GM19324 (cell line): ENCODE measurements at regions not wholly inside any gene's neighbourhood (a gene's known extent, or its start where the extent isn't known, plus 50 kb on each side); places are given as distances from the start of the nearest gene placed in this dataset.

Experiments used
- ATAC-seq: cut with Tn5 transposase; IDR thresholded peaks from one replicate; pipeline ENCODE4 v1.9.1; 2021; ENCODE audit warnings: mild to moderate bottlenecking, moderate library complexity; ENCODE audit not compliant: unreplicated experiment, low FRiP score

GRCh38 chr11:13062115-13062514, 53.0 kb downstream of the RASSF10 start:
- ATAC-seq = no peak

DNA sequence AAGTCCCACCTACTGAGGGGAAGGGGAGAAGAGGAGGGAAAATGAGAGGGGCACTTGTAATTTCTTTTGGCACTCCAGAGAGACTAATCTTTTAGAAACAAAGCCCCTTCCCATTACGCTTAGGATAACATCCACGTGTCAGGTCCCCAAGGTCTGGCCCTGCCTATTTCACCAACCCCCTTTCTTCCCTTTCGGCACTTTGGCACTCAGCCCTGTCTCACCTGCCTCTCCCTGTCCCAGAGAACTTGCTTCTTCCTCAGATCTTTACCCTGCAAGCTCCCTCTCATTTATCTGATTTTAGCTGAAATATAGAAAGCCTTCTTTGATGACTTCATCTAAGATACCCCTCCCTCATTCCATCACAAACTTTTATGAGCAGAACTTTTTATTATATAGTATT, 55.5 kb downstream of the RASSF10 start:
- ATAC-seq = no peak

DNA sequence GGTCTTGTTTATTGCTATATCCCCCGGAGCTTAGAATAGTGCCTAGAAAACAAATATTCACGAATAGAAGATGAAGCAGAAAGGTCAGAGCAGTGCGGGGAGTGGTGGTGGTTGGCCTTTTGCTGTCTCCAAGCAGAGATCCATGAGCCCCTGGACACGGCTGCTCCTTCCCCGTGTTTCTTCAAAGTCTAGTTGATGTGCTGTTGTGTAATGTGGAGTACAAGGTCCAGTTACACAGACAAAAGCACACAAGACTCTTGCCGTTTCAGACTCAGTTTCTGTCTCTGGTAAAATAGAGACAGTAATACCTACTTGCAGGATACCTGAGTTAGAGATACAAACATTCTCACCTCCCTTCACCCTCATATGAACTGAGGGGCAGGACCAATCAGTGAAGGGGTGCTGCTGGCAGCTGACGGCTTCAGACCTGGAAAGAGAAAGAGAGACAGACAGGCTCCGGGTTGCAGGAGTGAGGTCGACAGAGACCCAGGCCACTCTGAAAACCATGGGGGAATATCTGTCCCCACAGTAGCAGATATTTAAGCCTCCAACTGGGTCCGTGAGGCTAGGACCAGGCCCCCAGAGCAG, 56.2 kb downstream of the RASSF10 start:
- ATAC-seq = no peak

DNA sequence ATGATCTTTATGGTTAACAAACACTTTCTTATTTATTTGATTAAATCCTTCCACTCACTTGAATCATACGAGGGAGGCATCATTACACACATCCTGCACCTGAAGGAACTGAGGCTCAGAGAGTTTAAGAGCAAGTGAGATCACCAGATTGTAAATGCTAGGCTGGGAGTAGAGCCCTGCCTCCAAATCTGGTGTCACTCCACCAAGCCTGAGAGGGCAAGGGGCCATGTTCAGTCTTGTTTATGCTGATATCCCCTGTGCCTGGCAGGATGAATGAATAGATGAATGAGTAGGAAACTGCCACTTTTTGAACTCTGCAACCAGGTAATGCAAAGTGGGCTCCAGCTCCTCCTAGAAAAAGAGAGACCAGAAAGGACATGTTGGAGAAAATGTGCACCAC, 59.1 kb downstream of the RASSF10 start:
- no peak for ATAC-seq

DNA sequence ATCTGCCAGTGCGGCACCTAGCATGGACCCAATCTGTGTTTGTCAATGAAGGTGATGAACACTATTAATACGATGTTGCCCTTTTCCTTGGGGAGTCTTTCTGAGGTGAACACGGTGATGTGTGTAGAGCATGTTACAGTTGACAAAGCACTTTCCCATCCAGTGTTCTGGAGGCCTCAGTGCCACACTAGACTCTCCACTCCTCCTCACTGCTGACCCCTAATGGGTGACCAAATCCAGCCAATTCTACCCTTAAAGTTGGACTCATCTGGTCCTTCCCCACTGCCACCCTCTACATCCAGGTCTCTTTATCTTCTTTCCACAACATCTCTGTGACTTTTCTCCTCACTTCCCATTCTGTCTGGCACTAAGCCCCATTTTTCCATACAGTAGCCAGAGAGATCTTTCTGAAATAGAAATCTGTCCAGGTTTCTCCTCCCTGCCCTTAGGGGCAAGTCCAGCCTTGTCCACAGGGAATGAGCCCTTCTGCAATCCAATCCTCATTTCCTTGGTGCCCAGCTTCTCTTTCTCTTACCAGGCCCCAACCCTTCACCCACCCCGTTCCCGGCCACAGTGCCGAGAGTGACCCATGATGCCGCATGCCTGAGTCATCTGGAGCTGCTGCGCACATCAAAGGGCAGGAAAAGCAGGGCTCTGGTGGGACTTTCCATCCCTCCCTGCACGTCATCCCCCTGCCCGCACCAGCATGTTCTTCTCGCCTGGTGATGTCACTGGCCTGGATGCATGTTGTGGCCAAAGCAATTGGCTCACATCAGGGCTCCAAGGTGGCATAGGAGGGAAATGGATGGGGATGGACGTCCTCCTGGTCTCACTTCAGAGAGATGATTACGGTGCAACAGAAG, 64.2 kb downstream of the RASSF10 start:
- no peak for ATAC-seq

- no peak for ATAC-seq
These were observed 65.8 kb downstream of the RASSF10 start for GRCh38 chr11:13074714-13075464.

DNA sequence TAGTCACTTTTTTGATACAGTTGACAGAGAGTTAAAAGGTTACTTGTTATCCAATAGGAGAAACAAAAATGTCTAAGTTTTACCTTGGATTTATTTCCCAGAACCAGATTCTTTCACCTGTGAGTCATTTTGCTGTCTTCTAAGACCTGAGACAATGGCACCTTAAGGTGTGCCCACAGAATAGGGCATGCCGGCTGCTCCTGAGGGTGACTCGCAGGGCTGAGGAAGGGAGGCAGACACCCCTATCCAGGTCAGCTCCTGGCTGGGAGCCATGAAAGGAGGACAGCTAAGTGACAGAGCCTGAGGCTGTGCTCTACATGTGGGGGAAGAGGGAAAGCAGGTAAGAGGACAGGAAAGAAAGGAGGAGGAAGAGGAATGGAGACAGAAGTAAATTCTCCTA, 67.8 kb downstream of the RASSF10 start:
- no peak for ATAC-seq

GRCh38 chr11:13080861-13081260, 71.7 kb downstream of the RASSF10 start:
- ATAC-seq = no peak

DNA sequence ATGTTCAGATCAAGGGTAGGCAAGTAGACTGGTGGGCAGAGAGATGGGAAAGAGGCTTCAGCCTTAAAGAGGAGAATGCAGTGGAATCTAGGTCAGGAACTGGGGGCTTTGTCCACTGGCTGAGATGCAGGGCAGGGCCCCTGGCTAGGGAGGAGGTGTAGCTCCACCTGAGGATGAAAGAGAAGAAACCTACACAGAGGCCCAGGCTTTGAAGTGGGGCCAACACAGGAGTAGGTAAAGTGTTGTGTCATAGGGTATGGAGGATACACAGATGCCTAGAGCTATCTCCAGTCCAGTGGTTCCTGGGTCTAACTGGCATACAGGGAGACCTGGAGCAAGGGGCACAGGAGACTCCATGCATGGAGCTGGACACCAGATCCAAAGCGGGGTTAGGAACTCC, 73.5 kb downstream of the RASSF10 start:
- ATAC-seq = no peak

DNA sequence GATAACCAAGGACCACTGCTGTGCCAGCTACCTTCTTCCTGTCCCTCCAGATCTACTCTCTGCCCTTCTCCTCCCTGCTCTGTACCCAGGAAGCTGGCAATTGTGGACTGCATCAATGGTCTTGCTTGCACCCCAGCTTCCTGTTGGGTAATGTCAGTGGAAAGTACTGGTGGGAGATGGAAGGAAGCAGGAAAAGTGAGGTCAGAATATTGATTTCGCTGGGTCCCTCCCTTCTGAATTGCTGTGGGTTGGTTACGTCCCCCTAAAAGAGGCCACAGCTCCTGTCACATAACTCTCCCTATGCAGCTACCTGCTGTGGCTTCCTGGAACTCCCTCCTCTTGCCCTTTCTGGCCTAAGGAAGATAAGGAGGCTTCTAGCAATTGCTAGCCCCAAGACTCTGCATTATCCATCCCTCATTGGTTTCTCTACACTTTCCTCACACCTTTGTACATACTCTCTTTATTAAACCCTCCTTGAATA, 81.2 kb downstream of the RASSF10 start:
- ATAC-seq = no peak

DNA sequence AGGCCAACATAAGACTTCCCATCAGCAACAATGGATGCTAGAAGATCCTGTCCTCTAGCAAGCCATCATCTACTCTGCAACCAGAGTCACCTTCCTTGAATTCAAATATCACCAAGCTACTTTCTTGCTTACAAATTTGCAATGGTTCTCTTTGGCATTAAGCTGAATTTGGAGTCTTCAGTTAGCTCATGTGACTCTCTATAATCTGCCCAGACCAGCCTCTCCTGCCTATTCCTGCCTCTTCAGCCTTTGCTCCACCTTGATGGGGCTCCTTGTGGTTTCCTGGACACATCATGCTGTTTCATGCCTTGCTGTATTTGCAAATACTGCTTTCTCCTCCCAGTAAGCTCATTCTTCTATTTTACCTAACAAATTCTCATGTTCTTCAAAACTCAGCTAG, 82.3 kb downstream of the RASSF10 start:
- ATAC-seq = no peak

DNA sequence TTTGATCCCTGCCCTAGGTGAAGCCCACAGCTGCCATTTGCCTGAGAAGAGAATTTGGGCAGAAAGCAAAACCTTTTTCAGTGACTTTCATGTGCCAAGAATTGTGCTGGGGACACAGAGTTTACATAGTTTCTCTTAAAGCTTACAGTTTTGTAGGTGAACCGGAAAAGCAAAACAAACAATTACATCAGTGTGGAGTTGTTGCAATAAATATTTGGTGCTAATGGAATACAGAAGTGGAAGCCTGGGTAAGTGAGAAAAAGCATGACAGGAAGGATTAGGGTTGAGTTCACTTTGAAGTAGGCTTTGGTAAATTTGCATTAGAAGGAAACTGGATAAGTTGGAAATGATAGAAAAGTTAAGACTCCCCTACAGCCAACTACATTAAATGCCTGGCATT, 82.7 kb downstream of the RASSF10 start:
- ATAC-seq = no peak

- ATAC-seq = no peak
These were observed 86.0 kb downstream of the RASSF10 start for GRCh38 chr11:13094930-13095687.

GRCh38 chr11:13098063-13098462, 88.9 kb downstream of the RASSF10 start:
- ATAC-seq = no peak

DNA sequence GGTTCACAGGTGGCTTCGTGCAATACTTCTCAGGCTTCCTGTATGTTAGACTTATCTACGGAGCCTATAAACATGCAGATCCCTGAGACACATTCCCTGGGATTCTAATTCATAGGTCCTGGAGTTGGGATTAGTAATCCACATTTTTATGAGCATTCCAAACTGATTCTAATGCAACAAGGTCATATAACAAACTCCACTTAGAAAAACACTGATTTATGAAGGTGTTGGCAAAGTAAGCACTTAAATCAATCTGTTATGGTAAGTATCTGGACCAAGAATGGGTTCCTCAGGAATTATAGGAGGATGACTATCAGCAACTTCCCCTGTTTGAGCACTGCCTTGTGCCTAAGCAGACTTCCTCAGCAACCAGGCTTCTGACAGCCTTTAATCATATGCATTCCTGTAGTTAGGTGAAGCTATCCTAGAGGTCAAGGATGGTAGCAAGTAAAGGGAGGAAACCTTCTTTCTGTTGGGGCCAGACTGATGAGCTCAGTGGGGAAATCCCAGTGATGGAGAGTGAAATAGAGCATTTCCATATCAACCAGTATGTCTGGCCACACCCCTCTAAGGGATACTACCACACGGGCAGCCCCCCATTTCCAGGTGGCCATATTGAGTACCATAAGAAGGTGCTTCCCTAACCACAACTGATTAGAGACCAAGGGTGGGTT, 89.6 kb downstream of the RASSF10 start:
- no peak for ATAC-seq

DNA sequence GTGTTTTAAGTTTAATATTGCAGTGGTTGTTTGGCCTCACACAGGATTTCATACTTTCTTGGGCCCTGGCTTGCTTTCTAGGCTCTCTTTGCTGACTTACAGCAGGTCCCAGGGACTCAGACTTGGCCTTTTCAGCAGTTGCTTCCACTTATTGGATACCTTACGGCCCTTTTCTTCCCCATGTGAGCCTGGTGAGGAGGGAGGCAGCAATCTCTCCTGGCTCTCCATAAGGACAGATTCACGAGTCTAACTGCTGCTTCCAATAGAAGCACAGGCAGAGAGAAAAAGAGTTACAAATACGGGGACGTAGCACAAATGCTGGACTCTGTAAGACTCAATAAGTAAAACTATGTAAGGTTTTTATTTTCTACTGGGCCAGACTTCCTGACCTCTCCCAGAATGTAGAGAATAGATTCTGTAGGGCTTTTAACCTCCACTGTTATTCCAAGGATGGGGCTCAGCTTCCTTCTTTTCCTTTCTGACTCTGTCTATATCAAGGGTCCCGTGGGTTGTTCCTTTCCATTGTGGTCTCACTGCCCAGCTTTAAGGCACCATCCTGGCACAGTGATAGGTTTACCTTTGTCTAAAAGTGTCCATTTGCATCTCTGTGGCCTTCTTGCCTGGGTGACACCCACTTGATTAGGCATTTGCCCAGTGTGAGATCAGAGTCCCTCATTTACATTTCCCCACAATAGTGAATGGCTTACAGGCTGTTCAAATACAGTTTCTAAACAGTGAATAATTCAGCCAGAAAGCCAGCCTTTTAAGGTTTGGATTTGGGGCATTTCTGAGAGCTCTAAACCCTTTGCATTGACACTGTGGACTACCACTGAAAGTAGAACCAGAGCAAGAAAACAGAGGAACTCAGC, 92.8 kb downstream of the RASSF10 start:
- ATAC-seq = peak; percentile 43

DNA sequence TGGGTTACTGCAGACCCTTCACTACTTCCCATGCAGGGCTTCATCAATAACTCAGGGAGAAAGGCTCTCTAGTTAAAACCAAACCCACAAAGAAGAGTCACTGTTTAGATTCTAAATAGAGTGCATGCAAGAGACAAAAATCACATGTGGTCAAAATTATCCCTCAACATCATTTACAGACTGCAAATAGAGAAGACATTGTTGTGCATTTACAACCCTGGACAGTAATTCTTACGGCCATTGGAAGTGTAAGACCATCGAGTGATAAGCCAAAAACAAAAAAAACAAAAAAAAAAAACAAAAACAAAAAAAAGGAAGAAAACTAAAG, 93.4 kb downstream of the RASSF10 start:
- ATAC-seq = peak; percentile 5

GRCh38 chr11:13102865-13103539, 93.9 kb downstream of the RASSF10 start:
- no peak for ATAC-seq
